ENCODE measurements at regions not wholly inside any gene's neighbourhood (a gene's known extent, or its start where the extent isn't known, plus 50 kb on each side); places are given as distances from the start of the nearest gene placed in this dataset.
A peak's percentile ranks its signal among the peaks of the same experiment; 100 is the strongest.

GRCh38 chr14:98956661-98957060 lies 315.3 kb downstream of the BCL11B start:
- ATAC-seq (no peak), DNase-seq (no peak)
- intact Hi-C loops (cut with DNase I): no loop called here

GRCh38 chr14:98957211-98958047 lies 314.6 kb downstream of the BCL11B start:
- ATAC-seq (peak; percentile 87 to 92), DNase-seq (peak; percentile 67)
- intact Hi-C loops (cut with DNase I): no loop called here

- ATAC-seq (no peak), DNase-seq (no peak)
- intact Hi-C loops (cut with DNase I): no loop called here
These were observed 313.9 kb downstream of the BCL11B start for GRCh38 chr14:98958048-98958631.

- intact Hi-C loops (cut with DNase I): no loop called here
- no peak for ATAC-seq
- no peak for DNase-seq
These were observed 313.4 kb downstream of the BCL11B start for GRCh38 chr14:98958632-98959031.

GRCh38 chr14:98959410-98959809 lies 312.6 kb downstream of the BCL11B start:
- DNase-seq: no peak
- intact Hi-C loops (cut with DNase I): no loop called here
- no peak for ATAC-seq

GRCh38 chr14:98959958-98960616 lies 311.9 kb downstream of the BCL11B start:
- DNase-seq: no peak
- intact Hi-C loops (cut with DNase I): no loop called here
- ATAC-seq: no peak

- DNase-seq: no peak
These were observed 311.4 kb downstream of the BCL11B start for GRCh38 chr14:98960617-98961013.

GRCh38 chr14:98961191-98961590 lies 310.8 kb downstream of the BCL11B start:
- DNase-seq (no peak), ATAC-seq (no peak)
- intact Hi-C loops (cut with DNase I): no loop called here

More at GRCh38 chr14:98960617-98961013, 311.4 kb downstream of the BCL11B start:
- intact Hi-C loops (cut with DNase I): no loop called here
- no peak for ATAC-seq

GRCh38 chr14:98962118-98962517 lies 309.9 kb downstream of the BCL11B start:
- intact Hi-C loops (cut with DNase I): no loop called here
- DNase-seq (no peak), ATAC-seq (no peak)

- DNase-seq: no peak
- intact Hi-C loops (cut with DNase I): no loop called here
- no peak for ATAC-seq
These were observed 308.4 kb downstream of the BCL11B start for GRCh38 chr14:98963610-98964009.

GRCh38 chr14:98964171-98964570 lies 307.8 kb downstream of the BCL11B start:
- no peak for DNase-seq
- ATAC-seq: no peak
- intact Hi-C loops (cut with DNase I): no loop called here

- intact Hi-C loops (cut with DNase I): no loop called here
- ATAC-seq (no peak), DNase-seq (no peak)
These were observed 306.9 kb downstream of the BCL11B start for GRCh38 chr14:98965076-98965475.

- DNase-seq (no peak), ATAC-seq (no peak)
- intact Hi-C loops (cut with DNase I): no loop called here
These were observed 306.0 kb downstream of the BCL11B start for GRCh38 chr14:98966016-98966415.

GRCh38 chr14:98966475-98967162 lies 305.4 kb downstream of the BCL11B start:
- ATAC-seq (no peak), DNase-seq (no peak)
- intact Hi-C loops (cut with DNase I): no loop called here

- DNase-seq (no peak), ATAC-seq (no peak)
- intact Hi-C loops (cut with DNase I): no loop called here
These were observed 297.9 kb downstream of the BCL11B start for GRCh38 chr14:98974113-98974512.

GRCh38 chr14:98976271-98976670 lies 295.7 kb downstream of the BCL11B start:
- DNase-seq (no peak), ATAC-seq (no peak)
- intact Hi-C loops (cut with DNase I): no loop called here

GRCh38 chr14:98977451-98977850 lies 294.5 kb downstream of the BCL11B start:
- intact Hi-C loops (cut with DNase I): no loop called here
- no peak for ATAC-seq
- no peak for DNase-seq

GRCh38 chr14:98982986-98983385 lies 289.0 kb downstream of the BCL11B start:
- intact Hi-C loops (cut with DNase I): no loop called here
- ATAC-seq (no peak), DNase-seq (no peak)

- intact Hi-C loops (cut with DNase I): no loop called here
- DNase-seq: no peak
- ATAC-seq: no peak
These were observed 287.8 kb downstream of the BCL11B start for GRCh38 chr14:98984027-98984718.

Measured in left cardiac atrium (tissue), 4 donors.